ENCODE measurements at regions not wholly inside any gene's neighbourhood (a gene's known extent, or its start where the extent isn't known, plus 50 kb on each side); places are given as distances from the start of the nearest gene placed in this dataset.

- no peak for TF ChIP-seq POLR2A (IDR thresholded peaks at IDR 0.05)
- TF ChIP-seq CTCF (IDR thresholded peaks at IDR 0.05): no peak
- no peak for DNase-seq (ENCODE audit: low spot score in 2 of 2)
- intact Hi-C loops (cut with DNase I; ENCODE audit: low total_unique reads): no loop called here
- H3K4me3 ChIP-seq (ENCODE audit: low read depth, poor library complexity, severe bottlenecking): no peak overlapping the region
- WGBS, 2 donors: 19 to 24% methylated on average over 5 of the region's 5 CpGs
Measured at GRCh38 chr5:101838435-101838834, 457.6 kb downstream of the SLCO4C1 start.

GRCh38 chr5:101829255-101829654 lies 466.8 kb downstream of the SLCO4C1 start:
- 66 to 68% methylated on average over 4 of the region's 4 CpGs for WGBS, 2 donors
- TF ChIP-seq CTCF (IDR thresholded peaks at IDR 0.05) (no peak), POLR2A (IDR thresholded peaks at IDR 0.05) (no peak)
- intact Hi-C loops (cut with DNase I; ENCODE audit: low total_unique reads): no loop called here
- DNase-seq (ENCODE audit: low spot score in 2 of 2): no peak
- no peak overlapping the region for H3K4me3 ChIP-seq (ENCODE audit: low read depth, poor library complexity, severe bottlenecking)

GRCh38 chr5:101811466-101811865 lies 484.6 kb downstream of the SLCO4C1 start:
- no peak overlapping the region for H3K4me3 ChIP-seq (ENCODE audit: low read depth, poor library complexity, severe bottlenecking)
- TF ChIP-seq CTCF (IDR thresholded peaks at IDR 0.05) (no peak), POLR2A (IDR thresholded peaks at IDR 0.05) (no peak)
- intact Hi-C loops (cut with DNase I; ENCODE audit: low total_unique reads): no loop called here
- DNase-seq (ENCODE audit: low spot score in 2 of 2): no peak

GRCh38 chr5:101806410-101806809 lies 489.7 kb downstream of the SLCO4C1 start:
- TF ChIP-seq POLR2A (IDR thresholded peaks at IDR 0.05) (no peak), CTCF (IDR thresholded peaks at IDR 0.05) (no peak)
- H3K4me3 ChIP-seq (ENCODE audit: low read depth, poor library complexity, severe bottlenecking): no peak overlapping the region
- intact Hi-C loops (cut with DNase I; ENCODE audit: low total_unique reads): no loop called here
- 69 to 70% methylated on average over 2 of the region's 2 CpGs for whole genome bisulfite sequencing, 2 donors
- no peak for DNase-seq (ENCODE audit: low spot score in 2 of 2)

- DNase-seq (ENCODE audit: low spot score in 2 of 2): no peak
Measured at GRCh38 chr5:101796427-101796826, 499.7 kb downstream of the SLCO4C1 start.

More at GRCh38 chr5:101796427-101796826, 499.7 kb downstream of the SLCO4C1 start:
- TF ChIP-seq POLR2A (IDR thresholded peaks at IDR 0.05) (no peak), CTCF (IDR thresholded peaks at IDR 0.05) (no peak)
- H3K4me3 ChIP-seq (ENCODE audit: low read depth, poor library complexity, severe bottlenecking): no peak overlapping the region
- intact Hi-C loops (cut with DNase I; ENCODE audit: low total_unique reads): loop anchor here (5.0 kb wide), 1 partner anchor 1401 kb away; no protein-coding TSS in a partner anchor
